A549 (cell line): ENCODE measurements at regions not wholly inside any gene's neighbourhood (a gene's known extent, or its start where the extent isn't known, plus 50 kb on each side); places are given as distances from the start of the nearest gene placed in this dataset.

Experiments used
- ATAC-seq, 2 experiments: fragments of 200-7000 bp in 1 of 2; fragments of >200 bp in 1 of 2; cut with Nextera tagmentation in 1 of 2; cut with Tn5 transposase in 1 of 2; 3 replicates each; pipeline versions ENCODE4 v1.8.0 to v1.9.1; 2018 to 2020; ENCODE audit warnings: mild to moderate bottlenecking in 1 of 2, moderate library complexity in 1 of 2
- CTCF ChIA-PET: fragments of 300-600 bp; sonication (Branson Sonifier 250); formaldehyde crosslinking; extraction: SDS; loops from one replicate; lab custom pipeline; 2021; ENCODE audit warnings: antibody characterized with exemption, inconsistent platforms; lab: Yijun Ruan, JAX
- POLR2A ChIA-PET: fragments of 350-600 bp; formaldehyde crosslinking; extraction: SDS; loops from one replicate; lab custom pipeline; 2021; ENCODE audit warnings: antibody characterized with exemption, inconsistent platforms; lab: Yijun Ruan, JAX
- DNase-seq, 2 experiments: peaks; one replicate each; pipeline versions ENCODE4 v3.0.0 to v3.0.0-alpha.2; 2011 to 2016; ENCODE audit warnings: low read depth in 1 of 2, low spot score in 1 of 2
- FAIRE-seq: peaks from 2 replicates; lab custom pipeline; 2011; peaks lifted over from hg19 to GRCh38; lab: Jason Lieb, UNC
- H3K27ac ChIP-seq, 2 experiments: fragments of >200 bp; sonication (Bioruptor Twin); formaldehyde crosslinking; 3 replicates each; pipeline ENCODE4 v1.5.1; 2016 to 2017
- H3K4me1 ChIP-seq: fragments of >200 bp; sonication (Bioruptor Twin); formaldehyde crosslinking; 3 replicates; pipeline ENCODE4 v1.6.1; 2016
- H3K4me2 ChIP-seq: fragments of >200 bp; sonication (Bioruptor Twin); formaldehyde crosslinking; 3 replicates; pipeline ENCODE4 v1.6.1; 2016
- H3K4me3 ChIP-seq: fragments of >200 bp; sonication (Bioruptor Twin); formaldehyde crosslinking; 3 replicates; pipeline ENCODE4 v1.5.1; 2016
- H3K9me3 ChIP-seq: fragments of >200 bp; sonication (Bioruptor Twin); formaldehyde crosslinking; 3 replicates; pipeline ENCODE4 v1.6.1; 2016
- CHD4 ChIP-seq: fragments of 200-600 bp; sonication (generic); IDR thresholded peaks from 2 replicates; pipeline ENCODE4 v1.6.1; 2016; ENCODE audit warnings: antibody characterized with exemption, mild to moderate bottlenecking, borderline replicate concordance
- CTCF ChIP-seq: fragments of >200 bp; sonication (Bioruptor Twin); formaldehyde crosslinking; IDR thresholded peaks from 3 replicates; pipeline ENCODE4 v1.5.1; 2016
- EP300 ChIP-seq, 2 experiments: fragments of >200 bp; sonication (Bioruptor Twin); formaldehyde crosslinking; IDR thresholded peaks; 2 replicates in 1 of 2; 3 replicates in 1 of 2; pipeline ENCODE4 v1.6.1; 2016 to 2017
- FOSB ChIP-seq: fragments of 250-450 bp; sonication (Bioruptor Pico); IDR thresholded peaks from 2 replicates; pipeline ENCODE4 v1.5.0; 2020; ENCODE audit warnings: mild to moderate bottlenecking, moderate library complexity
- GATA3 ChIP-seq: IDR thresholded peaks from 2 replicates; pipeline ENCODE4 v1.6.1; 2012; ENCODE audit warnings: borderline replicate concordance
- HOXA7 ChIP-seq: fragments of 250-450 bp; sonication (Bioruptor Pico); IDR thresholded peaks from 2 replicates; pipeline ENCODE4 v1.5.0; 2020; ENCODE audit warnings: mild to moderate bottlenecking, moderate library complexity
- JUN ChIP-seq, 2 experiments: fragments of >200 bp; sonication (Bioruptor Twin); formaldehyde crosslinking; IDR thresholded peaks; 2 replicates in 1 of 2; 3 replicates in 1 of 2; pipeline ENCODE4 v1.6.1; 2016 to 2017
- JUNB ChIP-seq: fragments of >200 bp; sonication (Bioruptor Twin); formaldehyde crosslinking; IDR thresholded peaks from 2 replicates; pipeline ENCODE4 v1.6.1; 2016
- KDM5A ChIP-seq: fragments of 200-600 bp; sonication (generic); IDR thresholded peaks from 2 replicates; pipeline ENCODE4 v1.6.1; 2016; ENCODE audit warnings: antibody characterized with exemption, mild to moderate bottlenecking
- MAX ChIP-seq: IDR thresholded peaks from 2 replicates; pipeline ENCODE4 v1.6.1; 2012
- MAZ ChIP-seq: fragments of 150-350 bp; IDR thresholded peaks from 2 replicates; pipeline ENCODE4 v1.6.1; 2014; ENCODE audit warnings: antibody characterized with exemption, low read depth, low read length, borderline replicate concordance
- NFE2L2 ChIP-seq: fragments of 150-350 bp; conservative IDR thresholded peaks from 2 replicates; pipeline ENCODE4 v1.6.1; 2014; ENCODE audit warnings: low read length
- NPAS2 ChIP-seq: fragments of 250-450 bp; sonication (Bioruptor Pico); IDR thresholded peaks from 2 replicates; pipeline ENCODE4 v1.8.0; 2022; ENCODE audit warnings: mild to moderate bottlenecking, moderate library complexity, borderline replicate concordance
- NR3C1 ChIP-seq: fragments of >200 bp; sonication (Bioruptor Twin); formaldehyde crosslinking; IDR thresholded peaks from 3 replicates; pipeline ENCODE4 v1.6.1; 2017
- POLR2AphosphoS2 ChIP-seq: conservative IDR thresholded peaks from 2 replicates; pipeline ENCODE4 v1.6.1; 2012; ENCODE audit warnings: low read length, improper control_type of control experiment, inconsistent platforms
- RARB ChIP-seq: fragments of 250-450 bp; sonication (Bioruptor Pico); IDR thresholded peaks from 2 replicates; pipeline ENCODE4 v1.8.0; 2021; ENCODE audit warnings: mild to moderate bottlenecking, moderate library complexity
- RCOR1 ChIP-seq: fragments of 150-350 bp; IDR thresholded peaks from 2 replicates; pipeline ENCODE4 v1.6.1; 2014; ENCODE audit warnings: antibody characterized with exemption, low read length, low read depth
- REST ChIP-seq: fragments of 200-600 bp; sonication (generic); IDR thresholded peaks from 2 replicates; pipeline ENCODE4 v1.6.1; 2016; ENCODE audit warnings: antibody characterized with exemption, mild to moderate bottlenecking, moderate library complexity
- SREBF2 ChIP-seq: fragments of 450-650 bp; IDR thresholded peaks from 2 replicates; pipeline ENCODE4 v1.6.1; 2014; ENCODE audit warnings: mild to moderate bottlenecking, moderate library complexity
- TFCP2L1 ChIP-seq: fragments of 250-450 bp; sonication (Bioruptor Pico); IDR thresholded peaks from 2 replicates; pipeline ENCODE4 v1.5.0; 2021; ENCODE audit warnings: mild to moderate bottlenecking
- ZC3H11A ChIP-seq: fragments of 450-650 bp; IDR thresholded peaks from 2 replicates; pipeline ENCODE4 v1.6.1; 2014; ENCODE audit warnings: antibody characterized with exemption, mild to moderate bottlenecking
- ZFP36 ChIP-seq: fragments of 450-650 bp; IDR thresholded peaks from 2 replicates; pipeline ENCODE4 v1.6.1; 2014; ENCODE audit warnings: borderline replicate concordance; ENCODE audit not compliant: partially characterized antibody
- WGBS: methylation state at CpG from one replicate; pipeline ENCODE4 v1.1.6; 2017; ENCODE audit errors: missing lambda C conversion rate; 5-methylcytosine and 5-hydroxymethylcytosine counted together

GRCh38 chr5:179420476-179420875 is 75.2 kb upstream of the ADAMTS2 start:
- Histone ChIP-seq H3K4me1 (no peaks in the 10 kb centered on the region), H3K4me3 (no peak overlapping the region), H3K27ac (no peak overlapping the region), H3K4me2 (no peak overlapping the region), H3K9me3 (peaks cover 5% of the 10 kb centered on the region; the same call in 1 of the 3 replicates)
- ATAC-seq (no peak), FAIRE-seq (no peak), DNase-seq (no peak)
- TF ChIP-seq ZC3H11A (no peak), TFCP2L1 (no peak), MAZ (no peak), REST (no peak), NFE2L2 (no peak), CHD4 (no peak), FOSB (CRISPR knock-in tag) (no peak), GATA3 (no peak), RARB (CRISPR knock-in tag) (no peak), ZFP36 (no peak), RCOR1 (no peak), JUNB (no peak), POLR2AphosphoS2 (no peak), EP300 (IDR thresholded peaks at IDR 0.05) (no peak), KDM5A (no peak), CTCF (no peak), MAX (no peak)
- POLR2A ChIA-PET = no interaction called here
- 14% methylated on average over 8 of the region's 8 CpGs for WGBS
- CTCF ChIA-PET = no interaction called here

- Histone ChIP-seq H3K27ac (no peak overlapping the region), H3K4me1 (no peaks in the 10 kb centered on the region), H3K9me3 (peaks cover 5% of the 10 kb centered on the region; the same call in 1 of the 3 replicates), H3K4me2 (no peak overlapping the region), H3K4me3 (no peak overlapping the region)
- FAIRE-seq (no peak), DNase-seq (no peak), ATAC-seq (no peak)
- ChIA-PET POLR2A (no interaction called here), CTCF (no interaction called here)
- TF ChIP-seq HOXA7 (no peak), NR3C1 (no peak), MAX (no peak), JUN (IDR thresholded peaks at IDR 0.05) (no peak), SREBF2 (no peak), EP300 (IDR thresholded peaks at IDR 0.05) (no peak), NPAS2 (CRISPR knock-in tag) (no peak)
- 46% methylated on average over 11 of the region's 11 CpGs for WGBS
Measured at GRCh38 chr5:179418972-179419371, 73.7 kb upstream of the ADAMTS2 start.
